NCI-H2196 (cell line): ENCODE measurements at regions not wholly inside any gene's neighbourhood (a gene's known extent, or its start where the extent isn't known, plus 50 kb on each side); places are given as distances from the start of the nearest gene placed in this dataset.
"Not testable (repeated sequence)": the region's sequence is repeated elsewhere in the genome, so short reads cannot be mapped to it uniquely, and the experiment has no call there.

Experiments
- DNase-seq: peaks from one replicate; lab custom pipeline; 2025; ENCODE audit not compliant: unreplicated experiment; lab: John Stamatoyannopoulos, UW

DNA sequence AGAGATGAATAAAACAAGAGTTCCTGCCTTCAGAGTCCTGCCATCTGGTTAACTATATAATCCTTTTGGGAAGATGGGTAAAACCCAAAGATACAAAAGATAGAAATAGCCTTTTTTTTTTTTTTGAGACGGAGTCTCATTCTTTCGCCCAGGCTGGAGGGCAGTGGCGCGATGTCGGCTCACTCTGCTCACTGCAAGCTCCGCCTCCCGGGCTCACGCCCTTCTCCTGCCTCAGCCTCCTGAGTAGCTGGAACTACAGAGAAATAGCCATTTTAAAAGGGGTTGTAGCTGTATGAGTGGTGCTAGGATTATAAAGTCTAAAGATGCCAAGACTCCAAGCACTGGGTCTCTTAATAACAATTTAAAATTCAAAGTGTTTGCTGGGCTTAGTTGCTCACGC lies 97.2 kb downstream of the KDR start:
- no peak for DNase-seq

- no peak for DNase-seq
Observed at GRCh38 chr4:55027596-55027995, 97.8 kb downstream of the KDR start.

GRCh38 chr4:55025456-55025855 lies 99.9 kb downstream of the KDR start:
- DNase-seq: not testable (repeated sequence)

- DNase-seq: no peak
Observed at GRCh38 chr4:55023030-55023429, 102.4 kb downstream of the KDR start.

DNA sequence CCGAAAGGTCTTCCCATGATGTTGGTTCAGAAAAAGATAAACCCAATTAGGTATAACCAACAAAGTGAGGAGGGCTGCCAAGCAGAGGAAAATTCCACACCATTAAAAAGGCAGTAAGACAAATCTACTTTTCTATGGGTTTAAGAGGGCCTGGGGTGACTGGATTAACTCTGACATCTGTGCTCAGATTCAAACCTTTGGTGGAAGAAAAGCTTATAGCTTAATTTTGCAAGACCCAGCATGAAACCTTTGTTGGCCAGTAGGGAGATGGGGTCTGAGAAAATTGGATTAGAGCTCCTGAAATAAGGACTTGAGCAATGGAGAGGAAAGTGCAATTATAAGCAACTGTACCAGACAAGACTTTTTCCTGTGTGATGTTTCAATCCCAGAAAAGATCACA lies 104.2 kb downstream of the KDR start:
- DNase-seq: no peak

DNA sequence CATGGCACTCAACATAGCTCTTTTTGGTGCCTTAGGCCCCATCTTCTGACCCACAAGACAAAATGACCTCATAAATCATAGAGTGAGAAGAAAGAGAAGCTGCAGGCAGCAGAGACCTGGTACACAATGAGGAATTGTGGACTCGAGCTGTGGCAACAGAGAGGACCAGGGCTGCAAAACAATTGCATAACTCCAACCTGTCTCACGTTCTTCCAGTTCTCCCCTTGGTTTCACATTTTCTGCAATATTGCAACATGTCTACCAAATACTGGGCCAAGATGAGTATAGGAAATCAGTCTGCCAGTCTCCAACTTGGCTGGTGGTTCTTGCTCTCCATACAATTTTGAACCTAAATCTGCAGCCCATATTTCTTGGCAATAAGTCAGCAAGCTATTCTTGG lies 105.3 kb downstream of the KDR start:
- DNase-seq: no peak

GRCh38 chr4:55018978-55019377 lies 106.4 kb downstream of the KDR start:
- no peak for DNase-seq

GRCh38 chr4:55018521-55018920 lies 106.9 kb downstream of the KDR start:
- DNase-seq: no peak

DNA sequence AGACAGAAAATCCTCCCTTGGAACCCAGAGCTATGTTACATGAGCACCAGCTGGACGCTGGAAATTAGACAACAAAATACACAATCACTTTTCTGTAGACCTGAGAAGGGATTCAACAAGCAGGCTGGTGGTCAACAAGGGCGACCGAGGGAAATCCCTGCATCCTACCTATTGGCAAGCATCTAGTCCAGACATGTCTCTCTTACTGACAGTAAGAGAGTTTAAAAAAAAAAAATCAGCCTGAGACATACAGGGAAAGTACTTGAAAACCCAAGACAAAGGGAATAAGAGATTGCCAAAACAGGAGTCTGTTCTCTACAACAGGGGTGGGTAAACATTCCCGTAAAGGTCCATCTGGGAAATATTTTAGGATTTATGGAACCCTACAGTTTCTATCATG lies 108.0 kb downstream of the KDR start:
- no peak for DNase-seq

GRCh38 chr4:55016131-55016530 lies 109.3 kb downstream of the KDR start:
- no peak for DNase-seq

- no peak for DNase-seq
Observed at GRCh38 chr4:55014876-55015275, 110.5 kb downstream of the KDR start.

- no peak for DNase-seq
Observed at GRCh38 chr4:55013431-55013955, 111.9 kb downstream of the KDR start.

- no peak for DNase-seq
Observed at GRCh38 chr4:55012363-55013230, 112.8 kb downstream of the KDR start.

DNA sequence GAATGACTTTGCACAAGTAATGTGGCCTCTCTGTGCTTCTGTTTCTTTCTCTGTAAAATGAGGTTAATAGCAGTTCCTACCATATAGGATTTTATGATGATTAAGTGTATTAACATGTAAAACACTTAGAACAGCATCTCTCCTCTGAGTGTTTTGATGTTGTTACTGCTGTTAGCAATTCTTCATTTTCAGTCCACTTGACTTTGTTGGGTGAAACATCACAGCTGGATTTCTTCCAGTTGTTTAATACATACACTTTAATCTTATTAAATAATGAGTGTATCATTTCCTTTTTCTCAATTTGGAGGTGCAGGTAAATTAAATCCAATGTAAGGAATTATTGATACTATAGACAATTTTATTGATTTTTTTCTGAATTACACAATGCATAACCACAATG lies 113.6 kb downstream of the KDR start:
- DNase-seq: no peak

DNA sequence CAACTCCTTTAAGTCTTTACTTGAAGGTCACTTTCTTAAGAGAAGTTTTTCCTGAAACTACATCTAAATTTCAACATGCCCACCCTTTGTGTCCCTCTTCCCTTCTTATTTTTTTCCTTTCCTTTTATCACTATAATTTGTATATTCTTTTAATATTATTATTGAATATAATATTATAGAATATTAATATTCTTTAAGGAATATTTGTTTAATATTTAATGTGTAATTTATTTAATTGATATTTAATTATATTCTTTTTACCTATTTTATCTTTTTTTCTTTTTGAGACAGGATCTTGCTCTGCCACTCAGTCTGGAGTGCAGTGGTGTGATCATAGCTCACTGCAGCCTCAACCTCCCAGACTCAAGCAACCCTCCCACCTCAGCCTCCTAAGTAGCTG lies 114.8 kb downstream of the KDR start:
- no peak for DNase-seq

DNA sequence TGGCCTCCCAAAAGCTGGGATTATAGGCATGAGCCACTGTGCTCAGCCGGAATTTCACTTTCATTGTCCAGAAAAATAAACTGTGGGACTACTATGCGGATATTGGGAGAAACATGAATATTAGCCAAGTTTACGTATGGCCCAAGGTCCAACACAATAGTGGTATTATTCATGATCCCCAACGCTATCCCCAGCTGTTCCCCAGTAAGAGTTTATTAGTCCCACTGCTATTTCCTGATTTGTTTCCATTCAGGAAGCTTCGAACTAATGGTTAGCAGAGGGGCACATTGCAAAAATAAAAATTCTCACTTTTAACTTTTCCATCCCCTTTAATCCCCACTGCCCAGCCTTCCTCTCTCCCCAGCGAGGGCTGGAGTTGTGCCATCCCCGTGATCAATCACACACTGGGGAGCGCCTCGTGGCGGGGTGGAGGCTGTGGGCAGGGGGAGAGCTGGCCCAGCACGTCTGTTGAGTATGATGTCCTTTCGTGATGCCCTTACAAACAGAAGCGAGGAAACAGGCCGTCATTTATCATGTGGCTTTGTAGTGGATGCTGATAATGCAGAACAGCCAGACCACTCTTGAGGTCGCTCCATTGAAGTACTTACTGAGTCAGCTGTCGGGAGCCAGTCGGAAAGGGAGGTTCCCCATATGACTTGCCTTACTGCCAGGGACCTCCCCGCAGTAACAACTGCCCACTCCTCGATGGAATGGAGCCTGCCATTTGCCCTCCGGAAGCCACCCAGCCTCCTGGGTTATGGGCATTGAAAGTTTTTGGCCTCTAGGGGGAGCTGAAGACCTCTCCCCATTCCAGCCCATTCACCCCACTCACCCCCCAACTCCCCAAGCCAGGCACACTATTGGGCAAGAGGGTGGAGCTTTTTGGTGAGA lies 117.0 kb downstream of the KDR start:
- no peak for DNase-seq

GRCh38 chr4:55005910-55006309 lies 119.5 kb downstream of the KDR start:
- no peak for DNase-seq

DNA sequence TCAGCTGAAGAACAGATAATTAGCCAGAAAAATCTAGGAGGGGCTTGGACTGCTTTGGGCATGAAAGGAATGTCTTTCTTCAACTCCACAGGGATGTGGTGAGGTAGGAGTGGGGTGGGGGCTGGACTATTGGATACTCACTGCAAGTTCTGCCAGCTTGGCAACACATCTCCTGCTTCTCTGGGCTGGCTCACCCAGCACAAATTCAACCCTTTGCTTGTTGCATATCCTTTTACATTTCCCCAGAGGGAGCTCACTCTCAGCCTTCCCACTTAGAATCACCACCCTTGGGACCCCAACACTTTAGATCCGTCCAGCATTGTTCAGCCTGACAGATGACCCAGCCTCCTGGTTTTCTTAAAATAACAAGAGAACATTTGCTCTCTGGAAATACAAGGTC lies 120.6 kb downstream of the KDR start:
- no peak for DNase-seq

- no peak for DNase-seq
Observed at GRCh38 chr4:55002431-55002830, 123.0 kb downstream of the KDR start.

- DNase-seq: no peak
Observed at GRCh38 chr4:55001538-55001937, 123.9 kb downstream of the KDR start.

GRCh38 chr4:54999003-54999402 lies 126.4 kb downstream of the KDR start:
- no peak for DNase-seq

DNA sequence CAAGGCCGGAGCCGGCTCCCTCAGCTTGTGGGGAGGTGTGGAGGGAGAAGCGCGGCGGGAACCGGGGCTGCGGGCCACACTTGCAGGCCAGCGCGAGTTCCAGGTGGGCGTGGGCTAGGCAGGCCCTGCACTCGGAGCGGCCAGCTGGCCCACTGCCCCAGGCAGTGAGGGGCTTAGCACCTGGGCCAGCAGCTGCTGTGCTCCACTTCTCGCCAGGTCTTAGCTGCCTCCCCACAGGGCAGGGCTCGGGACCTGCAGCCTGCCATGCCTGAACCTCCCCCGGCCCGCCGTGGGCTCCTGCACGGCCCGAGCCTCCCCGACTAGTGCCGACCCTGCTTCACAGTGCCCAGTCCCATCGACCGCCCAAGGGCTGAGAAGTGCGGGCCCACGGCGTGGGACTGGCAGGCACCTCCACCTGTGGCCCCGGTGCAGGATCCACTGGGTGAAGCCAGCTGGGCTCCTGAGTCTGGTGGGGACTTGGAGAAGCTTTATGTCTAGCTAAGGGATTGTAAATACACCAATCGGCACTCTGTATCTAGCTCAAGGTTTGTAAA lies 131.8 kb downstream of the KDR start:
- DNase-seq: not testable (repeated sequence)
